GM12878 (cell line): ENCODE measurements at regions not wholly inside any gene's neighbourhood (a gene's known extent, or its start where the extent isn't known, plus 50 kb on each side); places are given as distances from the start of the nearest gene placed in this dataset.

Experiments used
- ATAC-seq: fragments of 200-7000 bp; cut with Tn5 transposase; 3 replicates; pipeline ENCODE4 v1.9.1; 2020; ENCODE audit warnings: mild to moderate bottlenecking, moderate library complexity
- BruUV-seq: library from RNA; stranded (reverse); fragments of 400-500 nt; replicated peaks from 2 replicates; lab custom pipeline; 2021; lab: Mats Ljungman, UMichigan
- CTCF ChIA-PET: fragments of 300-600 bp; sonication (Branson Sonifier 250); formaldehyde crosslinking; extraction: SDS; loops from one replicate; lab custom pipeline; 2021; ENCODE audit warnings: inconsistent platforms; lab: Yijun Ruan, JAX
- POLR2A ChIA-PET: fragments of 350-600 bp; formaldehyde crosslinking; extraction: SDS; loops from one replicate; lab custom pipeline; 2021; ENCODE audit warnings: inconsistent platforms; lab: Charles Lee
- RAD21 ChIA-PET: fragments of 300-600 bp; sonication (Branson Sonifier 250); formaldehyde crosslinking; loops from one replicate; lab custom pipeline; 2023; ENCODE audit warnings: antibody characterized with exemption; ENCODE audit not compliant: unreplicated experiment; lab: Charles Lee
- SMC1A ChIA-PET: fragments of 300-600 bp; sonication (Branson Sonifier 250); formaldehyde crosslinking; loops from one replicate; lab custom pipeline; 2023; ENCODE audit not compliant: unreplicated experiment, uncharacterized antibody; lab: Charles Lee
- DNase-seq: peaks from one replicate; pipeline ENCODE4 v3.0.0-alpha.2; 2011; ENCODE audit warnings: low read depth, low spot score
- FAIRE-seq: peaks from 3 replicates; lab custom pipeline; 2011; peaks lifted over from hg19 to GRCh38; lab: Jason Lieb, UNC
- H2AFZ ChIP-seq: 2 replicates; pipeline ENCODE4 v1.6.0; 2011; ENCODE audit warnings: low read depth, low read length, control low read depth; ENCODE audit not compliant: control insufficient read depth
- H3K27ac ChIP-seq: 2 replicates; pipeline ENCODE4 v1.5.1; 2011; ENCODE audit warnings: control low read depth; ENCODE audit not compliant: control insufficient read depth, insufficient read depth
- H3K27me3 ChIP-seq, 2 experiments: replicated peaks in 1 of 2; 2 replicates each; pipeline versions ENCODE4 v1.6.0 to v1.6.1; 2011; ENCODE audit warnings: low read length in 1 of 2; ENCODE audit not compliant: control insufficient read depth in 2 of 2, insufficient read depth in 2 of 2
- H3K36me3 ChIP-seq, 2 experiments: 2 replicates each; pipeline ENCODE4 v1.5.1; 2011; ENCODE audit warnings: low read length in 1 of 2; ENCODE audit not compliant: control insufficient read depth in 2 of 2, insufficient read depth in 2 of 2
- H3K4me1 ChIP-seq: 2 replicates; pipeline ENCODE4 v1.6.1; 2011; ENCODE audit warnings: mild to moderate bottlenecking, low read length, moderate library complexity, mixed read lengths; ENCODE audit not compliant: control insufficient read depth, insufficient read depth
- H3K4me2 ChIP-seq: 2 replicates; pipeline ENCODE4 v1.6.0; 2011; ENCODE audit warnings: control low read depth; ENCODE audit not compliant: control insufficient read depth, insufficient read depth
- H3K4me3 ChIP-seq: fragments of 200-600 bp; sonication (generic); 2 replicates; pipeline ENCODE4 v1.5.1; 2016
- H3K79me2 ChIP-seq: 2 replicates; pipeline ENCODE4 v1.6.0; 2011; ENCODE audit warnings: low read length; ENCODE audit not compliant: control insufficient read depth, insufficient read depth
- H3K9ac ChIP-seq: 2 replicates; pipeline ENCODE4 v1.8.0; 2011; ENCODE audit warnings: low read length, control low read depth, mixed read lengths; ENCODE audit not compliant: control insufficient read depth, insufficient read depth
- H3K9me3 ChIP-seq: replicated peaks from 3 replicates; pipeline ENCODE4 v1.5.1; 2011; ENCODE audit warnings: mild to moderate bottlenecking, low read length; ENCODE audit not compliant: control insufficient read depth, insufficient read depth
- H4K20me1 ChIP-seq: 2 replicates; pipeline ENCODE4 v1.6.0; 2011; ENCODE audit not compliant: control insufficient read depth, insufficient read depth
- BCL11A ChIP-seq: IDR thresholded peaks from 2 replicates; pipeline ENCODE4 v1.6.1; 2011; ENCODE audit warnings: low read depth, low read length
- CBX3 ChIP-seq: fragments of 200-600 bp; sonication (generic); IDR thresholded peaks from 2 replicates; pipeline ENCODE4 v1.6.1; 2016; ENCODE audit warnings: low read depth, borderline replicate concordance
- ESRRA ChIP-seq: IDR thresholded peaks from 2 replicates; pipeline ENCODE4 v1.6.1; 2012; ENCODE audit warnings: mild to moderate bottlenecking, low read length, improper control_type of control experiment
- EZH2 ChIP-seq: IDR thresholded peaks from 2 replicates; pipeline ENCODE4 v1.6.1; 2012; ENCODE audit warnings: low read depth, mild to moderate bottlenecking, control low read depth, inconsistent platforms, low read length, borderline replicate concordance; ENCODE audit not compliant: control insufficient read depth
- FOS ChIP-seq: IDR thresholded peaks from 3 replicates; pipeline ENCODE4 v1.6.1; 2011; ENCODE audit warnings: borderline replicate concordance; ENCODE audit not compliant: insufficient read length; ENCODE audit errors: extremely low read depth
- GATAD2B ChIP-seq: fragments of 450-650 bp; conservative IDR thresholded peaks from 2 replicates; pipeline ENCODE4 v1.6.1; 2017; ENCODE audit warnings: low read depth, mild to moderate bottlenecking, moderate library complexity
- JUNB ChIP-seq: IDR thresholded peaks from 2 replicates; pipeline ENCODE4 v1.6.1; 2016; ENCODE audit warnings: antibody characterized with exemption, mild to moderate bottlenecking
- SMARCA5 ChIP-seq: fragments of 450-650 bp; IDR thresholded peaks from 2 replicates; pipeline ENCODE4 v1.6.1; 2017; ENCODE audit warnings: mild to moderate bottlenecking
- SPI1 ChIP-seq: IDR thresholded peaks from 2 replicates; pipeline ENCODE4 v1.6.1; 2011; ENCODE audit warnings: low read depth, mild to moderate bottlenecking, low read length, moderate library complexity, borderline replicate concordance; ENCODE audit not compliant: insufficient read depth
- YBX1 ChIP-seq: fragments of 450-650 bp; IDR thresholded peaks from 2 replicates; pipeline ENCODE4 v1.6.1; 2016; ENCODE audit warnings: antibody characterized with exemption
- WGBS: methylation state at CpG from one replicate; pipeline ENCODE4 v1.1.6; 2016; ENCODE audit warnings: low lambda C conversion rate; ENCODE audit not compliant: insufficient replicate concordance, insufficient coverage; ENCODE audit errors: missing lambda C conversion rate; 5-methylcytosine and 5-hydroxymethylcytosine counted together
- in situ Hi-C: fragments of 300-500 bp; cut with MboI; formaldehyde crosslinking; loops from 9 replicates; pipeline ENCODE4 v1.14.3; 2018; ENCODE audit warnings: mixed read lengths
- intact Hi-C: fragments of 100-400 bp; cut with micrococcal nuclease; formaldehyde crosslinking; loops from one replicate; pipeline ENCODE4 v1.14.2; 2022; ENCODE audit not compliant: unreplicated experiment
- TF ChIP-seq, protein P1 (sequence below): fragments of 150-350 bp; IDR thresholded peaks from 2 replicates; pipeline ENCODE4 v1.6.1; 2016; ENCODE audit warnings: low read depth, low read length

- 68% methylated on average over 7 of the region's 7 CpGs for WGBS
- no peak overlapping the region for H3K4me2 ChIP-seq
- RAD21 ChIA-PET, result no interaction called here
- no peak overlapping the region for H3K27ac ChIP-seq
- CTCF ChIA-PET, result interaction anchor here (0.6 kb wide), 1 partner anchor 315 kb away, joined by 3 read pairs; no protein-coding TSS in a partner anchor
- in situ Hi-C loops, result no loop called here
- FAIRE-seq (no peak), ATAC-seq (no peak), DNase-seq (no peak)
- POLR2A ChIA-PET, result no interaction called here
- H3K4me3 ChIP-seq, result no peak overlapping the region
- SMC1A ChIA-PET, result interaction anchor here (0.6 to 1.3 kb wide), 2 partner anchors 30 to 147 kb away, joined by 3 read pairs; no protein-coding TSS in a partner anchor
- H3K4me1 ChIP-seq, result no peaks in the 10 kb centered on the region
- no peaks in the 10 kb centered on the region for H3K36me3 ChIP-seq
- intact Hi-C loops, result no loop called here
- H3K79me2 ChIP-seq, result no peaks in the 10 kb centered on the region
- H2AFZ ChIP-seq, result no peak overlapping the region
- H3K9me3 ChIP-seq, result no peaks in the 10 kb centered on the region
- no peaks in the 10 kb centered on the region for H3K27me3 ChIP-seq
- H4K20me1 ChIP-seq, result no peaks in the 10 kb centered on the region
- H3K9ac ChIP-seq, result no peak overlapping the region
- no TSS peak for BruUV-seq
- TF ChIP-seq BCL11A (no peak), CBX3 (no peak), YBX1 (no peak), ESRRA (no peak)
Observed at GRCh38 chr2:142718576-142719155, 158.8 kb upstream of the KYNU start.

GRCh38 chr2:142716463-142717242 is 160.8 kb upstream of the KYNU start:
- Histone ChIP-seq H3K4me2 (no peak overlapping the region), H3K4me1 (no peaks in the 10 kb centered on the region), H3K9me3 (no peaks in the 10 kb centered on the region), H4K20me1 (no peaks in the 10 kb centered on the region), H2AFZ (no peak overlapping the region), H3K36me3 (no peaks in the 10 kb centered on the region), H3K27me3 (no peaks in the 10 kb centered on the region), H3K4me3 (no peak overlapping the region), H3K79me2 (no peaks in the 10 kb centered on the region), H3K27ac (no peak overlapping the region), H3K9ac (no peak overlapping the region)
- CTCF ChIA-PET, result no interaction called here
- no peak for ATAC-seq
- no peak for FAIRE-seq
- in situ Hi-C loops (no loop called here), intact Hi-C loops (no loop called here)
- RAD21 ChIA-PET, result no interaction called here
- DNase-seq, result no peak
- SMC1A ChIA-PET, result no interaction called here
- BruUV-seq, result no TSS peak
- 78% methylated on average over 6 of the region's 6 CpGs for WGBS
- POLR2A ChIA-PET, result no interaction called here
- TF ChIP-seq, protein P1, sequence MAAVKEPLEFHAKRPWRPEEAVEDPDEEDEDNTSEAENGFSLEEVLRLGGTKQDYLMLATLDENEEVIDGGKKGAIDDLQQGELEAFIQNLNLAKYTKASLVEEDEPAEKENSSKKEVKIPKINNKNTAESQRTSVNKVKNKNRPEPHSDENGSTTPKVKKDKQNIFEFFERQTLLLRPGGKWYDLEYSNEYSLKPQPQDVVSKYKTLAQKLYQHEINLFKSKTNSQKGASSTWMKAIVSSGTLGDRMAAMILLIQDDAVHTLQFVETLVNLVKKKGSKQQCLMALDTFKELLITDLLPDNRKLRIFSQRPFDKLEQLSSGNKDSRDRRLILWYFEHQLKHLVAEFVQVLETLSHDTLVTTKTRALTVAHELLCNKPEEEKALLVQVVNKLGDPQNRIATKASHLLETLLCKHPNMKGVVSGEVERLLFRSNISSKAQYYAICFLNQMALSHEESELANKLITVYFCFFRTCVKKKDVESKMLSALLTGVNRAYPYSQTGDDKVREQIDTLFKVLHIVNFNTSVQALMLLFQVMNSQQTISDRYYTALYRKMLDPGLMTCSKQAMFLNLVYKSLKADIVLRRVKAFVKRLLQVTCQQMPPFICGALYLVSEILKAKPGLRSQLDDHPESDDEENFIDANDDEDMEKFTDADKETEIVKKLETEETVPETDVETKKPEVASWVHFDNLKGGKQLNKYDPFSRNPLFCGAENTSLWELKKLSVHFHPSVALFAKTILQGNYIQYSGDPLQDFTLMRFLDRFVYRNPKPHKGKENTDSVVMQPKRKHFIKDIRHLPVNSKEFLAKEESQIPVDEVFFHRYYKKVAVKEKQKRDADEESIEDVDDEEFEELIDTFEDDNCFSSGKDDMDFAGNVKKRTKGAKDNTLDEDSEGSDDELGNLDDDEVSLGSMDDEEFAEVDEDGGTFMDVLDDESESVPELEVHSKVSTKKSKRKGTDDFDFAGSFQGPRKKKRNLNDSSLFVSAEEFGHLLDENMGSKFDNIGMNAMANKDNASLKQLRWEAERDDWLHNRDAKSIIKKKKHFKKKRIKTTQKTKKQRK, result no peak
- TF ChIP-seq GATAD2B, result no peak
- TF ChIP-seq JUNB, result no peak
- no peak for TF ChIP-seq SPI1
- no peak for TF ChIP-seq ESRRA
- no peak for TF ChIP-seq FOS
- TF ChIP-seq SMARCA5, result no peak
- no peak for TF ChIP-seq EZH2
